ENCODE measurements at regions not wholly inside any gene's neighbourhood (a gene's known extent, or its start where the extent isn't known, plus 50 kb on each side); places are given as distances from the start of the nearest gene placed in this dataset.

DNA sequence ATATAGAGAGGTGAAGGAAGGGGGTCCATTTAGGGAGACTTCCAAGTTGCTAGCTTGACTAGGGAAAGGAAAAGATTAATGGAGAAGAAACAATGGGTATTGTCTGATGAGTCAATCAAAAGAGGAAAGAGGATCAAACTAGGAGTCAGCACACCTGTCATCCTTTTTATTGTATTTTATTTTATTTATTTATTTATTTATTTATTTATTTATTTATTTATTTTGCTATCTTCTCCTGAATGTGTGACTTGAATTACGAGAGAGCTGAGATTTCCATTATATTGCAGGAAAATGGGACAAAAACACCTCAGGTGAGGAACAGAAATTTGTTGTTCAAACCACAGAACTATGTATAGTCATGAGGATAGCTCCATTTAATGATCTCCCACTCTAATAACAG lies 58.9 kb downstream of the NUDT11 start:
- H3K4me3 ChIP-seq (ENCODE audit: low read length, poor library complexity, severe bottlenecking), result no peak overlapping the region
- H3K36me3 ChIP-seq (ENCODE audit: insufficient read depth, low read length), result no peaks in the 10 kb centered on the region
- no peak overlapping the region for H2AFZ ChIP-seq (ENCODE audit: low read length)
- no peak overlapping the region for H3K9ac ChIP-seq (ENCODE audit: low read depth, low read length, poor library complexity, severe bottlenecking)
- H3F3A ChIP-seq (ENCODE audit: low read depth), result no peaks in the 10 kb centered on the region
- H4K20me1 ChIP-seq (ENCODE audit: insufficient read depth, low read length, poor library complexity, severe bottlenecking), result no peaks in the 10 kb centered on the region
- no peaks in the 10 kb centered on the region for H3K9me2 ChIP-seq (replicated peaks; ENCODE audit: low read depth, low read length)
- no peaks in the 10 kb centered on the region for H3K27me3 ChIP-seq (ENCODE audit: insufficient read depth, low read length, poor library complexity, severe bottlenecking)
- H3K4me1 ChIP-seq (ENCODE audit: insufficient read depth, low read length, poor library complexity, severe bottlenecking), result no peaks in the 10 kb centered on the region
- no peaks in the 10 kb centered on the region for H3K9me3 ChIP-seq (ENCODE audit: insufficient read depth, low read depth, low read length)
- H3K4me2 ChIP-seq (ENCODE audit: low read depth, low read length, poor library complexity, severe bottlenecking), result no peak overlapping the region
- H3K79me2 ChIP-seq (ENCODE audit: insufficient read depth, low read length), result no peaks in the 10 kb centered on the region
- no peak for TF ChIP-seq EZH2phosphoT487 (IDR thresholded peaks at IDR 0.05; ENCODE audit: borderline replicate concordance)

DNA sequence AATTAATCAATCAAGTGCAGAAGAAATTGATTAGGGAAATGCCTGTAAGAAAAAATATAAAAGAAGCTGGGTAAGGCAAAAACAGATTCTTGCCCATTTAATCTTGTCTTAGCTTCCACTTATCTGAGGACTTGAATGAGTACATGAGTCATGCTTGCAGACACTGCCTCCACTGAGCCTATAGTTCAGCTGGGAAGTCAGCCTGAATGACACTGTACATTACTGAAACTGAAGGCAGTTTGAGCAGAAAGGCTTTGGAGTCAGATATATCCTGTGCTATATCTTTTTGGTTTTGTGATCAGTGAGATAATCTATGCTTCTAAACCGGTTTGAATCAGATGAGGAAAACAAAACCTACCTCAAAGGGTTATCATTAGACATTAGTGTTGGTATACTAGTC lies 61.3 kb downstream of the NUDT11 start:
- no peaks in the 10 kb centered on the region for H3K9me2 ChIP-seq (replicated peaks; ENCODE audit: low read depth, low read length)
- H3F3A ChIP-seq (ENCODE audit: low read depth), result no peaks in the 10 kb centered on the region
- no peaks in the 10 kb centered on the region for H3K9me3 ChIP-seq (ENCODE audit: insufficient read depth, low read depth, low read length)
- no peaks in the 10 kb centered on the region for H3K27me3 ChIP-seq (ENCODE audit: insufficient read depth, low read length, poor library complexity, severe bottlenecking)
- H3K4me3 ChIP-seq (ENCODE audit: low read length, poor library complexity, severe bottlenecking), result no peak overlapping the region
- H4K20me1 ChIP-seq (ENCODE audit: insufficient read depth, low read length, poor library complexity, severe bottlenecking), result no peaks in the 10 kb centered on the region
- no peak overlapping the region for H2AFZ ChIP-seq (ENCODE audit: low read length)
- no peaks in the 10 kb centered on the region for H3K36me3 ChIP-seq (ENCODE audit: insufficient read depth, low read length)
- H3K9ac ChIP-seq (ENCODE audit: low read depth, low read length, poor library complexity, severe bottlenecking), result no peak overlapping the region
- no peaks in the 10 kb centered on the region for H3K4me1 ChIP-seq (ENCODE audit: insufficient read depth, low read length, poor library complexity, severe bottlenecking)
- H3K79me2 ChIP-seq (ENCODE audit: insufficient read depth, low read length), result no peaks in the 10 kb centered on the region
- no peak overlapping the region for H3K4me2 ChIP-seq (ENCODE audit: low read depth, low read length, poor library complexity, severe bottlenecking)
- TF ChIP-seq CTCF (conservative IDR thresholded peaks at IDR 0.05; ENCODE audit: low read length), result no peak
- no peak for TF ChIP-seq EZH2phosphoT487 (IDR thresholded peaks at IDR 0.05; ENCODE audit: borderline replicate concordance)

- Histone ChIP-seq H3K36me3 (ENCODE audit: insufficient read depth, low read length) (no peaks in the 10 kb centered on the region), H4K20me1 (ENCODE audit: insufficient read depth, low read length, poor library complexity, severe bottlenecking) (no peaks in the 10 kb centered on the region), H3K27me3 (ENCODE audit: insufficient read depth, low read length, poor library complexity, severe bottlenecking) (no peaks in the 10 kb centered on the region), H3K9ac (ENCODE audit: low read depth, low read length, poor library complexity, severe bottlenecking) (no peak overlapping the region), H3K9me3 (ENCODE audit: insufficient read depth, low read depth, low read length) (no peaks in the 10 kb centered on the region), H3K4me1 (ENCODE audit: insufficient read depth, low read length, poor library complexity, severe bottlenecking) (no peaks in the 10 kb centered on the region), H3K79me2 (ENCODE audit: insufficient read depth, low read length) (no peaks in the 10 kb centered on the region), H3K4me2 (ENCODE audit: low read depth, low read length, poor library complexity, severe bottlenecking) (no peak overlapping the region), H3K9me2 (replicated peaks; ENCODE audit: low read depth, low read length) (no peaks in the 10 kb centered on the region), H2AFZ (ENCODE audit: low read length) (no peak overlapping the region), H3K4me3 (ENCODE audit: low read length, poor library complexity, severe bottlenecking) (no peak overlapping the region), H3F3A (ENCODE audit: low read depth) (no peaks in the 10 kb centered on the region)
- TF ChIP-seq EZH2phosphoT487 (IDR thresholded peaks at IDR 0.05; ENCODE audit: borderline replicate concordance), result no peak
- TF ChIP-seq CTCF (conservative IDR thresholded peaks at IDR 0.05; ENCODE audit: low read length), result no peak
These were observed 74.3 kb downstream of the NUDT11 start for GRCh38 chrX:51421972-51422597.

- peak; percentile 62 for TF ChIP-seq CTCF (conservative IDR thresholded peaks at IDR 0.05; ENCODE audit: low read length)
- no peak for TF ChIP-seq EZH2phosphoT487 (IDR thresholded peaks at IDR 0.05; ENCODE audit: borderline replicate concordance)
- Histone ChIP-seq H3K27me3 (ENCODE audit: insufficient read depth, low read length, poor library complexity, severe bottlenecking) (no peaks in the 10 kb centered on the region), H3K4me2 (ENCODE audit: low read depth, low read length, poor library complexity, severe bottlenecking) (no peak overlapping the region), H3K9me2 (replicated peaks; ENCODE audit: low read depth, low read length) (no peaks in the 10 kb centered on the region), H3K4me1 (ENCODE audit: insufficient read depth, low read length, poor library complexity, severe bottlenecking) (no peaks in the 10 kb centered on the region), H3K9ac (ENCODE audit: low read depth, low read length, poor library complexity, severe bottlenecking) (no peak overlapping the region), H3K9me3 (ENCODE audit: insufficient read depth, low read depth, low read length) (no peaks in the 10 kb centered on the region), H3K79me2 (ENCODE audit: insufficient read depth, low read length) (no peaks in the 10 kb centered on the region), H4K20me1 (ENCODE audit: insufficient read depth, low read length, poor library complexity, severe bottlenecking) (no peaks in the 10 kb centered on the region), H3K4me3 (ENCODE audit: low read length, poor library complexity, severe bottlenecking) (no peak overlapping the region), H3F3A (ENCODE audit: low read depth) (no peaks in the 10 kb centered on the region), H2AFZ (ENCODE audit: low read length) (peak overlapping the region; percentile 75; the same call in 1 of the 2 replicates), H3K36me3 (ENCODE audit: insufficient read depth, low read length) (no peaks in the 10 kb centered on the region)
These were observed 75.8 kb downstream of the NUDT11 start for GRCh38 chrX:51420610-51421009.
